Neural cell (in vitro differentiated cells): ENCODE measurements at regions not wholly inside any gene's neighbourhood (a gene's known extent, or its start where the extent isn't known, plus 50 kb on each side); places are given as distances from the start of the nearest gene placed in this dataset.

Source experiments
- H2AFZ ChIP-seq: fragments of 200-600, 300-800 bp; sonication (generic), shearing (Covaris generic); 2 replicates; pipeline ENCODE4 v1.6.0; 2014; ENCODE audit warnings: low read depth, mild to moderate bottlenecking, antibody characterized with exemption, low read length, moderate library complexity
- H3F3A ChIP-seq: fragments of 200-600 bp; shearing (Covaris generic); 2 replicates; pipeline ENCODE4 v1.6.1; 2016; ENCODE audit warnings: mild to moderate bottlenecking, moderate library complexity, mixed read lengths, antibody characterized with exemption, low read length; ENCODE audit not compliant: insufficient read depth, poor library complexity, severe bottlenecking
- H3K27ac ChIP-seq: fragments of 200-600, 300-800 bp; sonication (generic), shearing (Covaris generic); 2 replicates; pipeline ENCODE4 v1.5.1; 2014; ENCODE audit warnings: mild to moderate bottlenecking, low read length, moderate library complexity
- H3K27me3 ChIP-seq: fragments of 300-800, 200-600 bp; sonication (generic), shearing (Covaris generic); 2 replicates; pipeline ENCODE4 v1.6.0; 2014; ENCODE audit warnings: mild to moderate bottlenecking, low read depth, low read length, moderate library complexity; ENCODE audit not compliant: insufficient read depth
- H3K36me3 ChIP-seq: fragments of 300-800, 200-600 bp; sonication (generic), shearing (Covaris generic); 2 replicates; pipeline ENCODE4 v1.5.1; 2014; ENCODE audit warnings: mild to moderate bottlenecking, antibody characterized with exemption, low read length, moderate library complexity; ENCODE audit not compliant: insufficient read depth
- H3K4me2 ChIP-seq: fragments of 300-800, 200-600 bp; sonication (generic), shearing (Covaris generic); 2 replicates; pipeline ENCODE4 v1.6.0; 2014; ENCODE audit warnings: mild to moderate bottlenecking, low read length
- H3K4me3 ChIP-seq: fragments of 300-800, 200-600 bp; sonication (generic), shearing (Covaris generic); 2 replicates; pipeline ENCODE4 v1.5.1; 2014; ENCODE audit warnings: mild to moderate bottlenecking, low read length, moderate library complexity
- H3K79me2 ChIP-seq: fragments of 200-600 bp; shearing (Covaris generic); replicated peaks from 2 replicates; pipeline ENCODE4 v1.6.0; 2014; ENCODE audit warnings: mild to moderate bottlenecking, low read length, moderate library complexity; ENCODE audit not compliant: insufficient read depth
- H3K9ac ChIP-seq: fragments of 300-800, 200-600 bp; sonication (generic), shearing (Covaris generic); 2 replicates; pipeline ENCODE4 v1.6.1; 2016; ENCODE audit warnings: mild to moderate bottlenecking, low read length, mixed read lengths
- H3K9me2 ChIP-seq: fragments of 200-600 bp; shearing (Covaris generic); 2 replicates; pipeline ENCODE4 v1.6.1; 2016; ENCODE audit warnings: mild to moderate bottlenecking, low read length, mixed read lengths; ENCODE audit not compliant: insufficient read depth
- H3K9me3 ChIP-seq: fragments of 200-600, 300-800 bp; sonication (generic), shearing (Covaris generic); 2 replicates; pipeline ENCODE4 v1.6.1; 2016; ENCODE audit warnings: mild to moderate bottlenecking, mixed run types, low read length, moderate library complexity, mixed read lengths
- H4K20me1 ChIP-seq: fragments of 200-600 bp; shearing (Covaris generic); 2 replicates; pipeline ENCODE4 v1.6.1; 2016; ENCODE audit warnings: mild to moderate bottlenecking, mixed run types; ENCODE audit not compliant: insufficient read depth
- CTCF ChIP-seq: fragments of 450-650 bp; IDR thresholded peaks from 2 replicates; pipeline ENCODE4 v1.5.1; 2014; ENCODE audit warnings: antibody characterized with exemption, mild to moderate bottlenecking, moderate library complexity; ENCODE audit not compliant: poor library complexity, severe bottlenecking
- EP300 ChIP-seq: fragments of 450-650 bp; conservative IDR thresholded peaks from 2 replicates; pipeline ENCODE4 v1.6.1; 2014; ENCODE audit warnings: antibody characterized with exemption, mild to moderate bottlenecking, moderate library complexity; ENCODE audit not compliant: poor library complexity, severe bottlenecking
- EZH2 ChIP-seq: fragments of 200-600, 300-800 bp; shearing (Covaris generic), sonication (generic); IDR thresholded peaks from 2 replicates; pipeline ENCODE4 v1.6.1; 2014; ENCODE audit warnings: antibody characterized with exemption, low read length, borderline replicate concordance, mild to moderate bottlenecking; ENCODE audit not compliant: insufficient read depth, poor library complexity, severe bottlenecking
- MXI1 ChIP-seq: fragments of 450-650 bp; conservative IDR thresholded peaks from 2 replicates; pipeline ENCODE4 v1.6.1; 2014; ENCODE audit warnings: antibody characterized with exemption, mild to moderate bottlenecking; ENCODE audit not compliant: poor library complexity, severe bottlenecking
- POLR2AphosphoS5 ChIP-seq: IDR thresholded peaks from 2 replicates; pipeline ENCODE4 v1.6.1; 2012
- RAD21 ChIP-seq: fragments of 450-650 bp; conservative IDR thresholded peaks from 2 replicates; pipeline ENCODE4 v1.6.1; 2014; ENCODE audit warnings: antibody characterized with exemption, mild to moderate bottlenecking, moderate library complexity
- REST ChIP-seq: IDR thresholded peaks from 2 replicates; pipeline ENCODE4 v1.6.1; 2012; ENCODE audit warnings: borderline replicate concordance
- SMC3 ChIP-seq: fragments of 450-650 bp; conservative IDR thresholded peaks from 2 replicates; pipeline ENCODE4 v1.6.1; 2014; ENCODE audit warnings: antibody characterized with exemption, mild to moderate bottlenecking, moderate library complexity; ENCODE audit not compliant: poor library complexity
- TAF1 ChIP-seq: IDR thresholded peaks from 2 replicates; pipeline ENCODE4 v1.6.1; 2012; ENCODE audit warnings: low read depth

GRCh38 chr5:145340099-145340498 lies 495.0 kb downstream of the PRELID2 start:
- Histone ChIP-seq H3K79me2 (no peaks in the 10 kb centered on the region), H3K9me2 (no peaks in the 10 kb centered on the region), H4K20me1 (no peaks in the 10 kb centered on the region), H3K27me3 (no peaks in the 10 kb centered on the region), H3K27ac (no peak overlapping the region), H3K4me3 (no peak overlapping the region), H3K9me3 (no peaks in the 10 kb centered on the region), H3F3A (no peaks in the 10 kb centered on the region), H3K36me3 (no peaks in the 10 kb centered on the region), H3K4me2 (no peak overlapping the region), H2AFZ (no peak overlapping the region), H3K9ac (no peak overlapping the region)
- TF ChIP-seq EP300 = no peak
- TF ChIP-seq REST = no peak

GRCh38 chr5:145324767-145325479 lies 510.2 kb downstream of the PRELID2 start:
- Histone ChIP-seq H3K27me3 (no peaks in the 10 kb centered on the region), H3K9me3 (no peaks in the 10 kb centered on the region), H2AFZ (no peak overlapping the region), H3K4me3 (no peak overlapping the region), H3K9ac (no peak overlapping the region), H3K36me3 (no peaks in the 10 kb centered on the region), H4K20me1 (no peaks in the 10 kb centered on the region), H3K9me2 (no peaks in the 10 kb centered on the region), H3K4me2 (no peak overlapping the region), H3K27ac (no peak overlapping the region), H3K79me2 (no peaks in the 10 kb centered on the region), H3F3A (no peaks in the 10 kb centered on the region)
- TF ChIP-seq CTCF (no peak), EP300 (no peak), POLR2AphosphoS5 (no peak), SMC3 (no peak), RAD21 (no peak), REST (no peak), TAF1 (no peak), EZH2 (no peak), MXI1 (no peak)
